AG04450 (cell line): ENCODE measurements at regions not wholly inside any gene's neighbourhood (a gene's known extent, or its start where the extent isn't known, plus 50 kb on each side); places are given as distances from the start of the nearest gene placed in this dataset.

ENCODE experiments used
- CTCF ChIA-PET: fragments of 300-600, 350-600 bp; formaldehyde crosslinking; extraction: SDS; loops from one replicate; lab custom pipeline; 2022; ENCODE audit warnings: antibody characterized with exemption, inconsistent platforms; lab: Charles Lee
- POLR2A ChIA-PET: fragments of 350-600 bp; formaldehyde crosslinking; extraction: SDS; loops from one replicate; lab custom pipeline; 2021; ENCODE audit warnings: antibody characterized with exemption, inconsistent platforms; lab: Yijun Ruan, JAX
- DNase-seq: peaks from one replicate; pipeline ENCODE4 v3.0.0-alpha.2; 2011; ENCODE audit warnings: low read depth, low spot score
- H3K27ac ChIP-seq: one replicate; pipeline ENCODE4 v1.5.1; 2012; ENCODE audit warnings: low read depth, low read length, control low read depth
- H3K27me3 ChIP-seq: one replicate; pipeline ENCODE4 v1.6.0; 2012; ENCODE audit warnings: low read length; ENCODE audit not compliant: control insufficient read depth, insufficient read depth
- H3K4me3 ChIP-seq: 2 replicates; pipeline ENCODE4 v1.5.1; 2011; ENCODE audit warnings: mild to moderate bottlenecking, low read depth, low read length, control low read depth
- H3K9me3 ChIP-seq: 2 replicates; pipeline ENCODE4 v1.5.1; 2012; ENCODE audit warnings: low read length; ENCODE audit not compliant: control insufficient read depth, insufficient read depth
- TF ChIP-seq, protein P1 (sequence below): IDR thresholded peaks from 2 replicates; pipeline ENCODE4 v1.5.1; 2011; ENCODE audit warnings: low read depth, low read length, control low read depth, inconsistent platforms

DNA sequence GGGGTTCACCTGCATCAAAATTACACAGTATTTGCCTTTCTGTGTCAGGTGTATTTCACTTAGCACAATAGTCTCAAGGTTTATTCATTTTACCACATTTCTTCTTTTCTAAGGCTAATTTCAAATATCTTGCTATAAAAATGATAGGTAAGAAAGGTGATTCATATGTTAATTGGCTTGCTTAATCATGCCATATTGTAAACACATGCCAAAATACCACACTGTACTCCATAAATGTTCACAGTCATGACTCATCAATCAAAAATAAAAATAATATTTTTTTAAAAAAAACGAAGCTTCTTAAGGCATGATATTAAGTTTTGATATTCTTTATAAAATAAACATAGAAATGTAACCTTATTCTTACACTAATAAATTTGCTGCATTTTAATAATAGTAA, 947.1 kb downstream of the GRM8 start:
- TF ChIP-seq, protein P1, sequence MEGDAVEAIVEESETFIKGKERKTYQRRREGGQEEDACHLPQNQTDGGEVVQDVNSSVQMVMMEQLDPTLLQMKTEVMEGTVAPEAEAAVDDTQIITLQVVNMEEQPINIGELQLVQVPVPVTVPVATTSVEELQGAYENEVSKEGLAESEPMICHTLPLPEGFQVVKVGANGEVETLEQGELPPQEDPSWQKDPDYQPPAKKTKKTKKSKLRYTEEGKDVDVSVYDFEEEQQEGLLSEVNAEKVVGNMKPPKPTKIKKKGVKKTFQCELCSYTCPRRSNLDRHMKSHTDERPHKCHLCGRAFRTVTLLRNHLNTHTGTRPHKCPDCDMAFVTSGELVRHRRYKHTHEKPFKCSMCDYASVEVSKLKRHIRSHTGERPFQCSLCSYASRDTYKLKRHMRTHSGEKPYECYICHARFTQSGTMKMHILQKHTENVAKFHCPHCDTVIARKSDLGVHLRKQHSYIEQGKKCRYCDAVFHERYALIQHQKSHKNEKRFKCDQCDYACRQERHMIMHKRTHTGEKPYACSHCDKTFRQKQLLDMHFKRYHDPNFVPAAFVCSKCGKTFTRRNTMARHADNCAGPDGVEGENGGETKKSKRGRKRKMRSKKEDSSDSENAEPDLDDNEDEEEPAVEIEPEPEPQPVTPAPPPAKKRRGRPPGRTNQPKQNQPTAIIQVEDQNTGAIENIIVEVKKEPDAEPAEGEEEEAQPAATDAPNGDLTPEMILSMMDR, result no peak
- Histone ChIP-seq H3K27ac (no peak overlapping the region), H3K9me3 (peaks cover 10% of the 10 kb centered on the region), H3K27me3 (no peaks in the 10 kb centered on the region), H3K4me3 (no peak overlapping the region)
- DNase-seq, result no peak
- ChIA-PET CTCF (no interaction called here), POLR2A (no interaction called here)

- ChIA-PET CTCF (no interaction called here), POLR2A (no interaction called here)
- Histone ChIP-seq H3K4me3 (no peak overlapping the region), H3K9me3 (peaks cover 11% of the 10 kb centered on the region; the same call in 1 of the 2 replicates), H3K27ac (no peak overlapping the region), H3K27me3 (no peaks in the 10 kb centered on the region)
- TF ChIP-seq, protein P1, result no peak
- no peak for DNase-seq
Measured at GRCh38 chr7:126303926-126304325, 948.8 kb downstream of the GRM8 start.

DNA sequence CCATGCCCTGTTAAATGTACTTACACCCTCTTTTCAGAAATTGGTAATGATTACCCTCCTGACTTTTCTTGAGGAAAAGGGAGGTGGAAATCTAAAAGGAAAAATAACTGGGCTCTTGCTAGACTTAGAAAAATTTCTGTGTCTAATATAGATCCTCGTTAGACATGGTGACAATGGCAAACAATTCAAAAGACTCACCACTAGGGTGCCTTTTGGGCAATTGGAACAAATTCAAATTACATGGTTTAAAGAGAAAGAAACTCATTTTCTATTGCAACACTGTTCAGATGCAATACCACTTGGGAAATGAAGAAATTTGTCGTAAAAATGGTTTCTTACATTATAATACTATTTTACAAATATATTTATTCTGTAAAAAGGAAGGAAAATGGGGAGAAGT, 950.1 kb downstream of the GRM8 start:
- DNase-seq, result no peak
- TF ChIP-seq, protein P1, result no peak
- Histone ChIP-seq H3K9me3 (peaks cover 11% of the 10 kb centered on the region; the same call in 1 of the 2 replicates), H3K4me3 (no peak overlapping the region), H3K27ac (no peak overlapping the region), H3K27me3 (no peaks in the 10 kb centered on the region)
- ChIA-PET CTCF (no interaction called here), POLR2A (no interaction called here)

DNA sequence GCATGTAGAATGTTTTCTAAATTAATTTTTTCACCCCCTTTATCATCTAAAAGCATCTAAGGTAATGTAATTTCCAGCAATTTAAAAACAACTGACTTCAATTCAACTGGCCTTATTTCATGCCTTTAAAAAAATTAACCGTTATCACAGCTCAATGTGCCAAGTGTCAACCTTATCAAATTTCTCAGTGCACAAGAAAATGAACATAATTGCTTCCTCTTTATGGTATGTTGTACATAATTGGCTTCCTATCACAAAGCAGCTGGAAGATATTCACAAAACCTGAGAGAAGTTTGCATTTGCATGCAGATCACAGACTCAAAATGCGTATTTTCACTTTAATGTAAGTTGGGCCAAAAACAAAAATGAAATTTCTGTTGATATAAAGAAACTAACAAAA, 966.4 kb downstream of the GRM8 start:
- TF ChIP-seq, protein P1, result no peak
- no peak for DNase-seq
- POLR2A ChIA-PET, result no interaction called here
- Histone ChIP-seq H3K27ac (no peak overlapping the region), H3K4me3 (no peak overlapping the region), H3K9me3 (peaks cover 4% of the 10 kb centered on the region; the same call in 1 of the 2 replicates), H3K27me3 (no peaks in the 10 kb centered on the region)
- CTCF ChIA-PET, result no interaction called here

DNA sequence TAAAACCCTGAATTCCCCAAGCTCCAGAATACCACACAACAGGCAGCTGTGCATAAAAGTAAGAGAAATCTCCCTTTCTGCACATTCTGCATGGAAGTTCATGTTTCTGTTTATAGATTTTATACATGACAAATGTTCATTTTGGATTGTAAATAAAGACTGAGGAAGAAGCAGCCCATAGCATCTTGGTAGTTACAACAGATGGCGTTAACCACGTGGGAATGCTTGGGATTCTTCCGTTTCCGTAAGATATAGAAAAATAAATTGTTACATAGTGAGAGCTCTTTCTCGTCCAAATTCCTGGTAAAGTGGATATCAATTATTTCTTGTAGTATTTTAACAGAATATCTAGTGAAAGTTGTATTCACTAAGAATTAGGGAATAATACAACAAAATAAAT, 1016.5 kb downstream of the GRM8 start:
- Histone ChIP-seq H3K27ac (no peak overlapping the region), H3K9me3 (peaks cover 2% of the 10 kb centered on the region; the same call in 1 of the 2 replicates), H3K27me3 (no peaks in the 10 kb centered on the region), H3K4me3 (no peak overlapping the region)
- POLR2A ChIA-PET, result no interaction called here
- no peak for DNase-seq
- CTCF ChIA-PET, result no interaction called here
- TF ChIP-seq, protein P1, result no peak
